ENCODE measurements at regions not wholly inside any gene's neighbourhood (a gene's known extent, or its start where the extent isn't known, plus 50 kb on each side); places are given as distances from the start of the nearest gene placed in this dataset.

GRCh38 chr2:200217320-200217719, 89.2 kb upstream of the SPATS2L start:
- TF ChIP-seq CTCF (conservative IDR thresholded peaks at IDR 0.05; ENCODE audit: low read depth, low read length), result no peak
- no peak for TF ChIP-seq EZH2 (IDR thresholded peaks at IDR 0.05; ENCODE audit: borderline replicate concordance, low read depth, low read length, poor library complexity, severe bottlenecking)
- CTCF ChIA-PET, result no interaction called here
- no peak overlapping the region for H3K27ac ChIP-seq (ENCODE audit: low read depth, low read length, poor library complexity, severe bottlenecking)
- POLR2A ChIA-PET (ENCODE audit: low non-redundant PET), result no interaction called here
- intact Hi-C loops (cut with micrococcal nuclease; ENCODE audit: unreplicated experiment), result no loop called here
- no peak overlapping the region for H3K4me3 ChIP-seq (ENCODE audit: low read depth, low read length, poor library complexity, severe bottlenecking)
- H3K9me3 ChIP-seq (ENCODE audit: low read depth, low read length, poor library complexity, severe bottlenecking), result no peaks in the 10 kb centered on the region
- no peaks in the 10 kb centered on the region for H3K36me3 ChIP-seq (ENCODE audit: insufficient read depth, low read length, poor library complexity, severe bottlenecking)
- no peak for DNase-seq (ENCODE audit: low spot score)
- H3K27me3 ChIP-seq (replicated peaks; ENCODE audit: insufficient read depth, low read depth, low read length, poor library complexity), result no peaks in the 10 kb centered on the region
- H3K4me1 ChIP-seq (ENCODE audit: insufficient read depth, low read length, poor library complexity, severe bottlenecking), result no peaks in the 10 kb centered on the region
- BruUV-seq (replicated peaks), result no TSS peak

GRCh38 chr2:200218645-200219044, 87.8 kb upstream of the SPATS2L start:
- ChIA-PET CTCF (no interaction called here), POLR2A (ENCODE audit: low non-redundant PET) (no interaction called here)
- Histone ChIP-seq H3K36me3 (ENCODE audit: insufficient read depth, low read length, poor library complexity, severe bottlenecking) (no peaks in the 10 kb centered on the region), H3K4me1 (ENCODE audit: insufficient read depth, low read length, poor library complexity, severe bottlenecking) (no peaks in the 10 kb centered on the region), H3K9me3 (ENCODE audit: low read depth, low read length, poor library complexity, severe bottlenecking) (no peaks in the 10 kb centered on the region), H3K27me3 (replicated peaks; ENCODE audit: insufficient read depth, low read depth, low read length, poor library complexity) (no peaks in the 10 kb centered on the region), H3K27ac (ENCODE audit: low read depth, low read length, poor library complexity, severe bottlenecking) (no peak overlapping the region), H3K4me3 (ENCODE audit: low read depth, low read length, poor library complexity, severe bottlenecking) (no peak overlapping the region)
- intact Hi-C loops (cut with micrococcal nuclease; ENCODE audit: unreplicated experiment), result no loop called here
- DNase-seq (ENCODE audit: low spot score), result peak; percentile 3
- BruUV-seq (replicated peaks), result no TSS peak
- TF ChIP-seq EZH2 (IDR thresholded peaks at IDR 0.05; ENCODE audit: borderline replicate concordance, low read depth, low read length, poor library complexity, severe bottlenecking) (no peak), CTCF (conservative IDR thresholded peaks at IDR 0.05; ENCODE audit: low read depth, low read length) (no peak)

- intact Hi-C loops (cut with micrococcal nuclease; ENCODE audit: unreplicated experiment), result no loop called here
- H3K4me1 ChIP-seq (ENCODE audit: insufficient read depth, low read length, poor library complexity, severe bottlenecking), result no peaks in the 10 kb centered on the region
- H3K27me3 ChIP-seq (replicated peaks; ENCODE audit: insufficient read depth, low read depth, low read length, poor library complexity), result no peaks in the 10 kb centered on the region
- no peaks in the 10 kb centered on the region for H3K36me3 ChIP-seq (ENCODE audit: insufficient read depth, low read length, poor library complexity, severe bottlenecking)
- H3K4me3 ChIP-seq (ENCODE audit: low read depth, low read length, poor library complexity, severe bottlenecking), result no peak overlapping the region
- DNase-seq (ENCODE audit: low spot score), result no peak
- no peak for TF ChIP-seq CTCF (conservative IDR thresholded peaks at IDR 0.05; ENCODE audit: low read depth, low read length)
- TF ChIP-seq EZH2 (IDR thresholded peaks at IDR 0.05; ENCODE audit: borderline replicate concordance, low read depth, low read length, poor library complexity, severe bottlenecking), result no peak
- H3K27ac ChIP-seq (ENCODE audit: low read depth, low read length, poor library complexity, severe bottlenecking), result no peak overlapping the region
- H3K9me3 ChIP-seq (ENCODE audit: low read depth, low read length, poor library complexity, severe bottlenecking), result no peaks in the 10 kb centered on the region
- ChIA-PET CTCF (no interaction called here), POLR2A (ENCODE audit: low non-redundant PET) (no interaction called here)
- BruUV-seq (replicated peaks), result no TSS peak
Observed at GRCh38 chr2:200219309-200220113, 87.0 kb upstream of the SPATS2L start.

Measured in A673 (cell line).